CD4-positive, alpha-beta T cell (primary cell): ENCODE measurements at regions not wholly inside any gene's neighbourhood (a gene's known extent, or its start where the extent isn't known, plus 50 kb on each side); places are given as distances from the start of the nearest gene placed in this dataset.
"Not testable (repeated sequence)": the region's sequence is repeated elsewhere in the genome, so short reads cannot be mapped to it uniquely, and the experiment has no call there.

Experiments used
- ATAC-seq: fragments of 200-7000 bp; cut with Tn5 transposase; one replicate; pipeline ENCODE4 v1.10.0; 2022; ENCODE audit warnings: mild to moderate bottlenecking; ENCODE audit not compliant: poor library complexity
- CTCF ChIA-PET: fragments of 350-600 bp; sonication (Branson Sonifier 250); formaldehyde crosslinking; loops from one replicate; lab custom pipeline; 2021; ENCODE audit warnings: antibody characterized with exemption, inconsistent platforms; lab: Charles Lee
- POLR2A ChIA-PET: fragments of 350-600 bp; sonication (Branson Sonifier 250); formaldehyde crosslinking; loops from one replicate; lab custom pipeline; 2021; ENCODE audit warnings: antibody characterized with exemption, inconsistent platforms; lab: Charles Lee
- DNase-seq, 14 experiments: peaks; one replicate each; pipeline ENCODE4 v3.0.0-alpha.2; 2013 to 2020; ENCODE audit warnings: mixed read lengths in 2 of 14
- H3K27ac ChIP-seq, 2 donors: one replicate each; pipeline versions ENCODE4 v1.5.1 to v1.7.0; 2013; ENCODE audit warnings: low read length in 2 of 2, low read depth in 1 of 2, mild to moderate bottlenecking in 1 of 2
- H3K27me3 ChIP-seq, 2 experiments: 1 replicate in 1 of 2; 2 replicates in 1 of 2; pipeline versions ENCODE4 v1.6.1 to v1.7.0; 2013; ENCODE audit warnings: low read length in 2 of 2, control low read depth in 1 of 2, mild to moderate bottlenecking in 1 of 2, moderate library complexity in 1 of 2; ENCODE audit not compliant: insufficient read depth in 2 of 2, control insufficient read depth in 1 of 2
- H3K36me3 ChIP-seq: one replicate; pipeline ENCODE4 v1.6.1; 2013; ENCODE audit warnings: low read length, control low read depth; ENCODE audit not compliant: insufficient read depth
- H3K4me1 ChIP-seq: one replicate; pipeline ENCODE4 v1.6.1; 2013; ENCODE audit warnings: low read length, control low read depth; ENCODE audit not compliant: insufficient read depth
- H3K4me3 ChIP-seq: one replicate; pipeline ENCODE4 v1.5.1; 2013; ENCODE audit warnings: mild to moderate bottlenecking, low read length, moderate library complexity
- H3K9me3 ChIP-seq, 2 experiments: 1 replicate in 1 of 2; 2 replicates in 1 of 2; pipeline versions ENCODE4 v1.6.1 to v1.7.0; 2013; ENCODE audit warnings: low read length in 2 of 2, mild to moderate bottlenecking in 2 of 2, control low read depth in 1 of 2, moderate library complexity in 1 of 2; ENCODE audit not compliant: control insufficient read depth in 1 of 2, insufficient read depth in 1 of 2
- H3K27ac Mint-ChIP-seq: one replicate; pipeline ENCODE4 v1.8.0; 2020; ENCODE audit warnings: mixed read lengths
- H3K27me3 Mint-ChIP-seq: one replicate; pipeline ENCODE4 v1.8.0; 2021; ENCODE audit warnings: mixed read lengths
- H3K36me3 Mint-ChIP-seq: one replicate; pipeline ENCODE4 v1.8.0; 2021; ENCODE audit warnings: low read depth, mixed read lengths
- H3K4me1 Mint-ChIP-seq: one replicate; pipeline ENCODE4 v1.8.0; 2021; ENCODE audit warnings: low read depth, mixed read lengths
- H3K4me3 Mint-ChIP-seq: one replicate; pipeline ENCODE4 v1.8.0; 2020; ENCODE audit warnings: mild to moderate bottlenecking, mixed read lengths
- H3K9me3 Mint-ChIP-seq: one replicate; pipeline ENCODE4 v1.8.0; 2020; ENCODE audit warnings: mixed read lengths
- intact Hi-C, 2 experiments: fragments of 100-400 bp; cut with DNase I in 1 of 2; cut with micrococcal nuclease in 1 of 2; formaldehyde crosslinking; loops; one replicate each; pipeline versions ENCODE4 v1.15.1 to v1.9.0; 2023 to 2025; cut with DNase I, micrococcal nuclease
- TF ChIP-seq, protein P1 (sequence below): fragments of 200-600 bp; IDR thresholded peaks from one replicate; pipeline ENCODE4 v1.8.0; 2022; ENCODE audit warnings: antibody characterized with exemption, mild to moderate bottlenecking

DNA sequence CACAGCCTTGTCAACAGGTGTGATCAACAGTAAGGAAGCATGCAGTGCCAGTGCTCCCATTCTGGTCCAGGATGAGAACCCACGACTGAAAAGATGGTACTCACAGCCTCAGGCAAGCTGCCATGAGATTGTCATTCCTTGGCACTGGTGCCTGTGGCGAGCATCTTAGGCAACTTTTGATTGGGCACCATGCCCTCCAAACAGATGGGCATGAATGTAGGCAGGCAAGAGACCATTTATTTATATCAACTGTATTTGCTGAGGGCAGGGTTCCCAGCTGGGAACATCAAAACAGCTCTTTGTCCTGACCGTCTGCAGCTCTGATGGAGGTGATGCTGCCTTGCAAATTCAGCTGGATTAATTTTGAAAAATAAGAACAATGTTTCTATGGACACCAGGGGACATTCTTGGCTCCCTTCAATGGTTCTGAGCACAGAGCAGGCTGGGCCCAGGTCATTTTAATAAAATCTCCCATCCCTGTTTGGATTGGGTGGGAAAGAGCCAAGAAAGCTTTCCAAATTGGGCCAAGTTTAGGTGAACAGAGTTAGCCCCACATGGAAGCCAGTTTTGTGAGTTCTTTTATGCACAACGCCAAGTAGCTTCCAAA, 522.5 kb downstream of the RMST start:
- ChIA-PET POLR2A (no interaction called here), CTCF (interaction anchor here (1.8 kb wide), 1 partner anchor 31 kb away, joined by 6 read pairs; no protein-coding TSS in a partner anchor)
- peaks cover 0 to 7% of the 10 kb centered on the region in 2 experiments for H3K9me3 ChIP-seq
- intact Hi-C loops = no loop called here
- no peaks in the 10 kb centered on the region for H3K36me3 Mint-ChIP-seq
- ATAC-seq = no peak
- no peaks in the 10 kb centered on the region for H3K4me1 Mint-ChIP-seq
- no peaks in the 10 kb centered on the region for H3K4me1 ChIP-seq
- no peak overlapping the region for H3K4me3 Mint-ChIP-seq
- no peaks in the 10 kb centered on the region for H3K27me3 ChIP-seq
- no peak overlapping the region for H3K27ac ChIP-seq
- H3K36me3 ChIP-seq = no peaks in the 10 kb centered on the region
- H3K27ac Mint-ChIP-seq = no peak overlapping the region
- H3K9me3 Mint-ChIP-seq = peaks cover 7% of the 10 kb centered on the region
- no peak for DNase-seq
- TF ChIP-seq, protein P1, sequence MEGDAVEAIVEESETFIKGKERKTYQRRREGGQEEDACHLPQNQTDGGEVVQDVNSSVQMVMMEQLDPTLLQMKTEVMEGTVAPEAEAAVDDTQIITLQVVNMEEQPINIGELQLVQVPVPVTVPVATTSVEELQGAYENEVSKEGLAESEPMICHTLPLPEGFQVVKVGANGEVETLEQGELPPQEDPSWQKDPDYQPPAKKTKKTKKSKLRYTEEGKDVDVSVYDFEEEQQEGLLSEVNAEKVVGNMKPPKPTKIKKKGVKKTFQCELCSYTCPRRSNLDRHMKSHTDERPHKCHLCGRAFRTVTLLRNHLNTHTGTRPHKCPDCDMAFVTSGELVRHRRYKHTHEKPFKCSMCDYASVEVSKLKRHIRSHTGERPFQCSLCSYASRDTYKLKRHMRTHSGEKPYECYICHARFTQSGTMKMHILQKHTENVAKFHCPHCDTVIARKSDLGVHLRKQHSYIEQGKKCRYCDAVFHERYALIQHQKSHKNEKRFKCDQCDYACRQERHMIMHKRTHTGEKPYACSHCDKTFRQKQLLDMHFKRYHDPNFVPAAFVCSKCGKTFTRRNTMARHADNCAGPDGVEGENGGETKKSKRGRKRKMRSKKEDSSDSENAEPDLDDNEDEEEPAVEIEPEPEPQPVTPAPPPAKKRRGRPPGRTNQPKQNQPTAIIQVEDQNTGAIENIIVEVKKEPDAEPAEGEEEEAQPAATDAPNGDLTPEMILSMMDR = no peak
- no peaks in the 10 kb centered on the region for H3K27me3 Mint-ChIP-seq
- no peak overlapping the region for H3K4me3 ChIP-seq

DNA sequence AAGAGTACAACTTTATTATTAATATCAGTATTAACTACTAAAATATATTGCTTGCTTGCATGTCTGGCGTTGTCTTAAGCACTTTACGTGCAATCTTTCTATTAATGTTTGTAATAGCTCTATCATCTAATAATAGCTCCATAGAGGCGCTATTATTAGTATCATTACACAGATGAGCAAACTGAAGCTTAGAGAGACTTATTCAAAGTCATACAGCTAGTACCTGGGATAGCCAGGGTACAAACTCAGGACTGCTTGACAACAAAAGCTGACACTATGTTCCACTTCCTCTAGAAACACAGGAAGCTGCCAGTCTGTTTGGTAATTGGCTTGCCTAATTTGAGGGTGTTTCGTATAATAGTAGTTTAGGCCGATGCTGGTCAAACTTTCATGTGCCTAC, 523.2 kb downstream of the RMST start:
- Mint-ChIP-seq H3K9me3 (peaks cover 9% of the 10 kb centered on the region), H3K4me3 (no peak overlapping the region), H3K27ac (no peak overlapping the region), H3K36me3 (no peaks in the 10 kb centered on the region), H3K4me1 (no peaks in the 10 kb centered on the region), H3K27me3 (no peaks in the 10 kb centered on the region)
- ATAC-seq = no peak
- no peaks in the 10 kb centered on the region for H3K27me3 ChIP-seq
- H3K36me3 ChIP-seq = no peaks in the 10 kb centered on the region
- peaks cover 0 to 7% of the 10 kb centered on the region in 2 experiments for H3K9me3 ChIP-seq
- DNase-seq = no peak
- no peak overlapping the region for H3K27ac ChIP-seq
- TF ChIP-seq, protein P1 = no peak
- no peaks in the 10 kb centered on the region for H3K4me1 ChIP-seq
- ChIA-PET POLR2A (no interaction called here), CTCF (interaction anchor here (1.8 kb wide), 1 partner anchor 31 kb away, joined by 6 read pairs; no protein-coding TSS in a partner anchor)
- intact Hi-C loops = no loop called here
- H3K4me3 ChIP-seq = no peak overlapping the region

DNA sequence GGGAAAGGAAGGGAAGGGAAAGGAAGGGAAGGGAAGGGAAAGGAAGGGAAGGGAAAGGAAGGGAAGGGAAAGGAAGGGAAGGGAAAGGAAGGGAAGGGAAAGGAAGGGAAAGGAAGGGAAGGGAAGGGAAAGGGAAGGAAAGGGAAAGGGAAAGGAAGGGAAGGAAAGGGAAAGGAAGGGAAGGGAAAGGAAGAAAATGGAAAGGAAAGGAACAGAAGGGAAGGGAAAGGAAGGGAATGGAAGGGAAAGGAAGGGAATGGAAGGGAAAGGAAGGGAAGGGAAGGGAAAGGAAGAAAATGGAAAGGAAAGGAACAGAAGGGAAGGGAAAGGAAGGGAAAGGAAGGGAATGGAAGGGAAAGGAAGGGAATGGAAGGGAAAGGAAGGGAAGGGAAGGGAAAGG, 526.0 kb downstream of the RMST start:
- H3K4me1 ChIP-seq, intact Hi-C loops, H3K27ac ChIP-seq, H3K4me3 ChIP-seq, H3K36me3 ChIP-seq, ATAC-seq, POLR2A ChIA-PET, H3K9me3 ChIP-seq, H3K27ac Mint-ChIP-seq, DNase-seq, H3K36me3 Mint-ChIP-seq, H3K27me3 ChIP-seq, CTCF ChIA-PET, H3K4me1 Mint-ChIP-seq, H3K4me3 Mint-ChIP-seq, H3K27me3 Mint-ChIP-seq, H3K9me3 Mint-ChIP-seq: not testable (repeated sequence)
